ENCODE measurements at regions not wholly inside any gene's neighbourhood (a gene's known extent, or its start where the extent isn't known, plus 50 kb on each side); places are given as distances from the start of the nearest gene placed in this dataset.

DNA sequence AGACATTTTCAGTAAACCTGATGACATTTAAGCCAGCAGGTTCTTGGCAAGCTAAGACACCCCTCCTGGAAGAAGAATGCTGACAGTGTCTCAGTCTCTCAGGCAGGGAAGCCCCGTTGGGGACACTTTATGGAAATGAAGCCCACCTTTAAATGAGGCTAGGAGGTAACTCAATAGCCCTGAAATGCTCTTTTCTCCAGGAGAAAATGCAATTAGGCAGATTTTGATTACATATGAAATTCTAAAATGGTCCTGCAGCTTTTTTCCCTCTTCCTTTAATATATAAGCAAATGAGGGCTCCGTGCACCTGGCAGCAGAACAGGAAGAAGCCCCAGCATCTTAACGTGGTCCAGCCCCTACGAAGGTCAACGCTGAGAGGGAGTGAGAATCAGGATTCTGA, 65.8 kb upstream of the CHST15 start:
- no peak overlapping the region for H3K4me2 ChIP-seq (ENCODE audit: low read length)
- H3K27me3 ChIP-seq (ENCODE audit: insufficient read depth, low read length): no peaks in the 10 kb centered on the region
- no peak overlapping the region for H3K4me3 ChIP-seq (replicated peaks in 1 of 2; ENCODE audit: low read depth in 1 of 2, low read length in 2 of 2)
- no peaks in the 10 kb centered on the region for H3K9me3 ChIP-seq (ENCODE audit: control insufficient read depth in 1 of 2, insufficient read depth in 1 of 2, low read depth in 1 of 2, low read length in 2 of 2)
- no peak overlapping the region for H3K27ac ChIP-seq (ENCODE audit: low read depth, low read length)
- DNase-seq (ENCODE audit: low read depth, low spot score): no peak
- no peak overlapping the region for H3K9ac ChIP-seq (ENCODE audit: low read length)
- no peaks in the 10 kb centered on the region for H3K79me2 ChIP-seq (ENCODE audit: insufficient read depth, low read length)
- intact Hi-C loops (cut with micrococcal nuclease): no loop called here
- ChIA-PET CTCF (interaction anchor here (1.1 kb wide), 1 partner anchor 34 kb away, joined by 5 read pairs; no protein-coding TSS in a partner anchor), RAD21 (ENCODE audit: low non-redundant PET in 1 of 2, low total read pairs in 2 of 2, uncharacterized antibody in 2 of 2, unreplicated experiment in 2 of 2) (no interaction called here), POLR2A (no interaction called here)
- H3K9me2 ChIP-seq (ENCODE audit: insufficient read depth): no peaks in the 10 kb centered on the region
- no peak for ATAC-seq
- H4K20me1 ChIP-seq (ENCODE audit: insufficient read depth): no peaks in the 10 kb centered on the region
- no peaks in the 10 kb centered on the region for H3K36me3 ChIP-seq (ENCODE audit: control insufficient read depth in 1 of 2, insufficient read depth in 2 of 2, low read length in 2 of 2)
- H2AFZ ChIP-seq (ENCODE audit: low read depth, low read length, poor library complexity, severe bottlenecking): no peak overlapping the region
- peaks cover 20 to 32% of the 10 kb centered on the region in 2 experiments for H3K4me1 ChIP-seq (ENCODE audit: control insufficient read depth in 1 of 2, insufficient read depth in 2 of 2, low read length in 2 of 2)
- BruUV-seq (replicated peaks): no TSS peak
- no peak for TF ChIP-seq EZH2 (IDR thresholded peaks at IDR 0.05)
- no peak for TF ChIP-seq EGR1 (IDR thresholded peaks at IDR 0.05; ENCODE audit: low read depth)
- no peak for TF ChIP-seq POLR2A (IDR thresholded peaks at IDR 0.05; ENCODE audit: borderline replicate concordance, extremely low read depth, insufficient read depth, insufficient read length)
- TF ChIP-seq, protein P1, sequence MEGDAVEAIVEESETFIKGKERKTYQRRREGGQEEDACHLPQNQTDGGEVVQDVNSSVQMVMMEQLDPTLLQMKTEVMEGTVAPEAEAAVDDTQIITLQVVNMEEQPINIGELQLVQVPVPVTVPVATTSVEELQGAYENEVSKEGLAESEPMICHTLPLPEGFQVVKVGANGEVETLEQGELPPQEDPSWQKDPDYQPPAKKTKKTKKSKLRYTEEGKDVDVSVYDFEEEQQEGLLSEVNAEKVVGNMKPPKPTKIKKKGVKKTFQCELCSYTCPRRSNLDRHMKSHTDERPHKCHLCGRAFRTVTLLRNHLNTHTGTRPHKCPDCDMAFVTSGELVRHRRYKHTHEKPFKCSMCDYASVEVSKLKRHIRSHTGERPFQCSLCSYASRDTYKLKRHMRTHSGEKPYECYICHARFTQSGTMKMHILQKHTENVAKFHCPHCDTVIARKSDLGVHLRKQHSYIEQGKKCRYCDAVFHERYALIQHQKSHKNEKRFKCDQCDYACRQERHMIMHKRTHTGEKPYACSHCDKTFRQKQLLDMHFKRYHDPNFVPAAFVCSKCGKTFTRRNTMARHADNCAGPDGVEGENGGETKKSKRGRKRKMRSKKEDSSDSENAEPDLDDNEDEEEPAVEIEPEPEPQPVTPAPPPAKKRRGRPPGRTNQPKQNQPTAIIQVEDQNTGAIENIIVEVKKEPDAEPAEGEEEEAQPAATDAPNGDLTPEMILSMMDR (IDR thresholded peaks at IDR 0.05 in 2 of 3, conservative IDR thresholded peaks at IDR 0.05 in 1 of 3; ENCODE audit: borderline replicate concordance in 1 of 3, insufficient read depth in 1 of 3, low read depth in 2 of 3, low read length in 2 of 3): no peak
- TF ChIP-seq JUND (IDR thresholded peaks at IDR 0.05): no peak
- no peak for TF ChIP-seq RAD21 (IDR thresholded peaks at IDR 0.05; ENCODE audit: low read depth)
- TF ChIP-seq SRF (IDR thresholded peaks at IDR 0.05; ENCODE audit: low read depth): no peak
- TF ChIP-seq TCF7L2 (IDR thresholded peaks at IDR 0.05; ENCODE audit: borderline replicate concordance, extremely low read depth, insufficient read depth, insufficient read length): no peak
- TF ChIP-seq SP1 (IDR thresholded peaks at IDR 0.05; ENCODE audit: low read depth): no peak
- TF ChIP-seq, protein P2, sequence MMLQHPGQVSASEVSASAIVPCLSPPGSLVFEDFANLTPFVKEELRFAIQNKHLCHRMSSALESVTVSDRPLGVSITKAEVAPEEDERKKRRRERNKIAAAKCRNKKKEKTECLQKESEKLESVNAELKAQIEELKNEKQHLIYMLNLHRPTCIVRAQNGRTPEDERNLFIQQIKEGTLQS (IDR thresholded peaks at IDR 0.05): no peak
- no peak for TF ChIP-seq ZFX (IDR thresholded peaks at IDR 0.05)
- TF ChIP-seq POLR2AphosphoS5 (IDR thresholded peaks at IDR 0.05; ENCODE audit: low read depth, low read length): no peak
